GM23338 (cell line): ENCODE measurements at regions not wholly inside any gene's neighbourhood (a gene's known extent, or its start where the extent isn't known, plus 50 kb on each side); places are given as distances from the start of the nearest gene placed in this dataset.

ENCODE experiments used
- ATAC-seq: fragments of 200-7000 bp; cut with Tn5 transposase; 3 replicates; pipeline ENCODE4 v1.9.1; 2020
- DNase-seq: peaks from one replicate; pipeline ENCODE4 v3.0.0-alpha.2; 2015; ENCODE audit warnings: low spot score
- H2AFZ ChIP-seq: fragments of 200-600 bp; sonication (generic); 2 replicates; pipeline ENCODE4 v1.8.0; 2016; ENCODE audit warnings: antibody characterized with exemption, mild to moderate bottlenecking, moderate library complexity
- H3F3A ChIP-seq: fragments of 200-600 bp; sonication (generic); replicated peaks from 2 replicates; pipeline ENCODE4 v1.8.0; 2017; ENCODE audit warnings: antibody characterized with exemption, mixed run types, low read depth
- H3K27ac ChIP-seq: fragments of 200-600 bp; sonication (generic); 2 replicates; pipeline ENCODE4 v1.6.1; 2016; ENCODE audit warnings: low read depth
- H3K27me3 ChIP-seq: fragments of 200-600 bp; sonication (generic); 2 replicates; pipeline ENCODE4 v1.8.0; 2016; ENCODE audit warnings: mild to moderate bottlenecking, mixed run types, moderate library complexity; ENCODE audit not compliant: insufficient read depth
- H3K36me3 ChIP-seq: fragments of 200-600 bp; sonication (generic); 2 replicates; pipeline ENCODE4 v1.8.0; 2016; ENCODE audit warnings: mild to moderate bottlenecking; ENCODE audit not compliant: insufficient read depth
- H3K4me1 ChIP-seq: fragments of 200-600 bp; sonication (generic); 2 replicates; pipeline ENCODE4 v1.8.0; 2016; ENCODE audit warnings: mild to moderate bottlenecking, moderate library complexity; ENCODE audit not compliant: insufficient read depth
- H3K4me2 ChIP-seq: fragments of 200-600 bp; sonication (generic); 2 replicates; pipeline ENCODE4 v1.7.1; 2017; ENCODE audit warnings: mixed run types
- H3K4me3 ChIP-seq: fragments of 200-600 bp; sonication (generic); 2 replicates; pipeline ENCODE4 v1.6.1; 2016; ENCODE audit warnings: mixed run types
- H3K79me2 ChIP-seq: fragments of 200-600 bp; sonication (generic); replicated peaks from 2 replicates; pipeline ENCODE4 v1.8.0; 2017; ENCODE audit warnings: mild to moderate bottlenecking; ENCODE audit not compliant: insufficient read depth
- H3K9me2 ChIP-seq: fragments of 200-600 bp; sonication (generic); 2 replicates; pipeline ENCODE4 v1.8.0; 2017; ENCODE audit not compliant: insufficient read depth
- H4K20me1 ChIP-seq: fragments of 200-600 bp; sonication (generic); replicated peaks from 2 replicates; pipeline ENCODE4 v1.8.0; 2017; ENCODE audit warnings: mild to moderate bottlenecking; ENCODE audit not compliant: insufficient read depth
- H3K27ac Mint-ChIP-seq: 2 replicates; pipeline ENCODE4 v1.8.0; 2020; ENCODE audit warnings: inconsistent platforms, mild to moderate bottlenecking, moderate library complexity, mixed read lengths
- H3K27me3 Mint-ChIP-seq: 3 replicates; pipeline ENCODE4 v1.8.0; 2022; ENCODE audit warnings: low read depth, mild to moderate bottlenecking, moderate library complexity, mixed read lengths, inconsistent platforms; ENCODE audit not compliant: insufficient read depth, poor library complexity
- H3K36me3 Mint-ChIP-seq: 3 replicates; pipeline ENCODE4 v1.8.0; 2021; ENCODE audit warnings: low read depth, mild to moderate bottlenecking, inconsistent platforms, moderate library complexity, mixed read lengths
- H3K4me1 Mint-ChIP-seq: 3 replicates; pipeline ENCODE4 v1.8.0; 2020; ENCODE audit warnings: mild to moderate bottlenecking, inconsistent platforms, mixed read lengths
- H3K4me3 Mint-ChIP-seq: 3 replicates; pipeline ENCODE4 v1.8.0; 2021; ENCODE audit warnings: moderate library complexity, mild to moderate bottlenecking, inconsistent platforms, mixed read lengths
- H3K9me3 Mint-ChIP-seq: 3 replicates; pipeline ENCODE4 v1.8.0; 2020; ENCODE audit warnings: moderate library complexity, mild to moderate bottlenecking, inconsistent platforms, mixed read lengths
- EZH2 ChIP-seq: fragments of 200-600 bp; sonication (generic); IDR thresholded peaks from one replicate; pipeline ENCODE4 v1.8.0; 2017; ENCODE audit warnings: antibody characterized with exemption, mild to moderate bottlenecking, low read depth; ENCODE audit not compliant: unreplicated experiment
- JUNB ChIP-seq: IDR thresholded peaks from one replicate; pipeline ENCODE4 v1.6.1; 2016; ENCODE audit warnings: antibody characterized with exemption; ENCODE audit not compliant: unreplicated experiment
- POLR2AphosphoS5 ChIP-seq: IDR thresholded peaks from 2 replicates; pipeline ENCODE4 v1.6.1; 2016; ENCODE audit warnings: antibody characterized with exemption, low read depth
- STAT1 ChIP-seq: IDR thresholded peaks from one replicate; pipeline ENCODE4 v1.6.1; 2016; ENCODE audit warnings: antibody characterized with exemption; ENCODE audit not compliant: unreplicated experiment
- ZNF114 ChIP-seq: fragments of 250-450 bp; sonication (Bioruptor Pico); IDR thresholded peaks from 2 replicates; pipeline ENCODE4 v1.5.0; 2020; ENCODE audit warnings: mild to moderate bottlenecking, moderate library complexity
- ZNF331 ChIP-seq: fragments of 250-450 bp; sonication (Bioruptor Pico); IDR thresholded peaks from 2 replicates; pipeline ENCODE4 v1.5.0; 2020; ENCODE audit warnings: low read depth, mild to moderate bottlenecking, moderate library complexity
- TF ChIP-seq, protein P1 (sequence below): IDR thresholded peaks from one replicate; pipeline ENCODE4 v1.6.1; 2018; ENCODE audit warnings: antibody characterized with exemption; ENCODE audit not compliant: unreplicated experiment
- TF ChIP-seq, protein P2 (sequence below), 2 experiments: fragments of 200-600 bp in 1 of 2; sonication (generic) in 1 of 2; conservative IDR thresholded peaks; 2 replicates each; pipeline versions ENCODE4 v1.5.1 to v1.6.1; 2016 to 2017; ENCODE audit warnings: antibody characterized with exemption in 2 of 2, low read depth in 2 of 2, mild to moderate bottlenecking in 2 of 2, moderate library complexity in 1 of 2
- TF ChIP-seq, protein P3 (sequence below): fragments of 250-450 bp; sonication (Bioruptor Pico); IDR thresholded peaks from 2 replicates; pipeline ENCODE4 v1.5.0; 2020; ENCODE audit warnings: mild to moderate bottlenecking, moderate library complexity

DNA sequence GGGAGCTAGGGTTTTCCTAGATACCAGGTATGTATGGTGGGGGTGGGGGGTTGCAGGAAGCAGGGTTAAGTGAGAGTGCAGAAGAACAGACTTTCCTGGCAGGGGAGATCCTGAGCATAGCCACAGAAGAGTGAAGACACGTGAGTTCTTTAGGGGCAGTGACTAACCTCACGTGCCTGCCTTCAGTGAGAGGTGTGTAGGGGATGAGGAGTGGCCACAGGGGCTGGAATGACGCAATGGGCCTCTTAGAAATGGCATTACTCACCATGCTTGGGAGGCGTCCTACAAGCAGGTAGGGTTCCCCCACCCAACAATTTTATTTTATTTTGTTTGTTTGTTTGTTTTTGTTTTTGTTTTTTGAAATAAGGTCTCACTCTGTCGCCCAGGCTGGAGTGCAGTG, 698.6 kb upstream of the NRP1 start (continued):
- no peak for TF ChIP-seq ZNF331 (CRISPR knock-in tag)
- no peak for TF ChIP-seq EZH2
- no peak for TF ChIP-seq POLR2AphosphoS5

DNA sequence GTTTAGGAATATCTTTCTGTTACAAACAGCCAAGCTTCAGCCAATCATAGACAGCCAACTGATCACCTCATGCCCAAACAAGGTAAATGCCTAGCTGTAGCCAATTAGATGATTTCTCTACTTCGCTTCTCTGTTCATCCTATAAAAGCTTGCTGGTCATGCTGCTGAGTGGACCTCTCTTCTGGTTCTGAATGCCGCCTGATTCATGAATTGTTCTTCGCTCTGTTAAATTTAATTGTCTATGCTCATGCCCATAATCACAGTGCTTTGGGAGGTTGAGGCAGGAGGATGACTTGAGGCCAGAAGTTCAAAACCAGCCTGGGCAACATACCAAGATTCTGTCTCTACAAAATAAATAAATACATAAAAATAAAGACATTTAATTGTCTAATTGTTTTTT, 698.1 kb upstream of the NRP1 start:
- no peak overlapping the region for H3K27ac Mint-ChIP-seq
- Histone ChIP-seq H3K4me3 (no peak overlapping the region), H3K4me1 (no peaks in the 10 kb centered on the region), H3K4me2 (no peak overlapping the region), H3F3A (no peaks in the 10 kb centered on the region), H3K9me2 (0 out of 2 replicates have a peak, but pooled peaks cover 10% of the 10 kb centered on the region), H3K36me3 (no peaks in the 10 kb centered on the region), H3K27me3 (no peaks in the 10 kb centered on the region), H2AFZ (no peak overlapping the region), H4K20me1 (no peaks in the 10 kb centered on the region), H3K79me2 (no peaks in the 10 kb centered on the region), H3K27ac (no peak overlapping the region)
- H3K9me3 Mint-ChIP-seq: peaks cover 15% of the 10 kb centered on the region
- H3K4me1 Mint-ChIP-seq: no peaks in the 10 kb centered on the region
- H3K4me3 Mint-ChIP-seq: no peak overlapping the region
- peaks cover 5% of the 10 kb centered on the region; the same call in 2 of the 3 replicates for H3K36me3 Mint-ChIP-seq
- TF ChIP-seq, protein P1, sequence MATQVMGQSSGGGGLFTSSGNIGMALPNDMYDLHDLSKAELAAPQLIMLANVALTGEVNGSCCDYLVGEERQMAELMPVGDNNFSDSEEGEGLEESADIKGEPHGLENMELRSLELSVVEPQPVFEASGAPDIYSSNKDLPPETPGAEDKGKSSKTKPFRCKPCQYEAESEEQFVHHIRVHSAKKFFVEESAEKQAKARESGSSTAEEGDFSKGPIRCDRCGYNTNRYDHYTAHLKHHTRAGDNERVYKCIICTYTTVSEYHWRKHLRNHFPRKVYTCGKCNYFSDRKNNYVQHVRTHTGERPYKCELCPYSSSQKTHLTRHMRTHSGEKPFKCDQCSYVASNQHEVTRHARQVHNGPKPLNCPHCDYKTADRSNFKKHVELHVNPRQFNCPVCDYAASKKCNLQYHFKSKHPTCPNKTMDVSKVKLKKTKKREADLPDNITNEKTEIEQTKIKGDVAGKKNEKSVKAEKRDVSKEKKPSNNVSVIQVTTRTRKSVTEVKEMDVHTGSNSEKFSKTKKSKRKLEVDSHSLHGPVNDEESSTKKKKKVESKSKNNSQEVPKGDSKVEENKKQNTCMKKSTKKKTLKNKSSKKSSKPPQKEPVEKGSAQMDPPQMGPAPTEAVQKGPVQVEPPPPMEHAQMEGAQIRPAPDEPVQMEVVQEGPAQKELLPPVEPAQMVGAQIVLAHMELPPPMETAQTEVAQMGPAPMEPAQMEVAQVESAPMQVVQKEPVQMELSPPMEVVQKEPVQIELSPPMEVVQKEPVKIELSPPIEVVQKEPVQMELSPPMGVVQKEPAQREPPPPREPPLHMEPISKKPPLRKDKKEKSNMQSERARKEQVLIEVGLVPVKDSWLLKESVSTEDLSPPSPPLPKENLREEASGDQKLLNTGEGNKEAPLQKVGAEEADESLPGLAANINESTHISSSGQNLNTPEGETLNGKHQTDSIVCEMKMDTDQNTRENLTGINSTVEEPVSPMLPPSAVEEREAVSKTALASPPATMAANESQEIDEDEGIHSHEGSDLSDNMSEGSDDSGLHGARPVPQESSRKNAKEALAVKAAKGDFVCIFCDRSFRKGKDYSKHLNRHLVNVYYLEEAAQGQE: no peak
- TF ChIP-seq POLR2AphosphoS5 (no peak), EZH2 (no peak), ZNF331 (CRISPR knock-in tag) (no peak), ZNF114 (CRISPR knock-in tag) (no peak), JUNB (no peak), STAT1 (no peak)
- TF ChIP-seq, protein P2, sequence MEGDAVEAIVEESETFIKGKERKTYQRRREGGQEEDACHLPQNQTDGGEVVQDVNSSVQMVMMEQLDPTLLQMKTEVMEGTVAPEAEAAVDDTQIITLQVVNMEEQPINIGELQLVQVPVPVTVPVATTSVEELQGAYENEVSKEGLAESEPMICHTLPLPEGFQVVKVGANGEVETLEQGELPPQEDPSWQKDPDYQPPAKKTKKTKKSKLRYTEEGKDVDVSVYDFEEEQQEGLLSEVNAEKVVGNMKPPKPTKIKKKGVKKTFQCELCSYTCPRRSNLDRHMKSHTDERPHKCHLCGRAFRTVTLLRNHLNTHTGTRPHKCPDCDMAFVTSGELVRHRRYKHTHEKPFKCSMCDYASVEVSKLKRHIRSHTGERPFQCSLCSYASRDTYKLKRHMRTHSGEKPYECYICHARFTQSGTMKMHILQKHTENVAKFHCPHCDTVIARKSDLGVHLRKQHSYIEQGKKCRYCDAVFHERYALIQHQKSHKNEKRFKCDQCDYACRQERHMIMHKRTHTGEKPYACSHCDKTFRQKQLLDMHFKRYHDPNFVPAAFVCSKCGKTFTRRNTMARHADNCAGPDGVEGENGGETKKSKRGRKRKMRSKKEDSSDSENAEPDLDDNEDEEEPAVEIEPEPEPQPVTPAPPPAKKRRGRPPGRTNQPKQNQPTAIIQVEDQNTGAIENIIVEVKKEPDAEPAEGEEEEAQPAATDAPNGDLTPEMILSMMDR (conservative IDR thresholded peaks at IDR 0.05; ENCODE audit: low read depth in 2 of 2): no peak
- TF ChIP-seq, protein P3, sequence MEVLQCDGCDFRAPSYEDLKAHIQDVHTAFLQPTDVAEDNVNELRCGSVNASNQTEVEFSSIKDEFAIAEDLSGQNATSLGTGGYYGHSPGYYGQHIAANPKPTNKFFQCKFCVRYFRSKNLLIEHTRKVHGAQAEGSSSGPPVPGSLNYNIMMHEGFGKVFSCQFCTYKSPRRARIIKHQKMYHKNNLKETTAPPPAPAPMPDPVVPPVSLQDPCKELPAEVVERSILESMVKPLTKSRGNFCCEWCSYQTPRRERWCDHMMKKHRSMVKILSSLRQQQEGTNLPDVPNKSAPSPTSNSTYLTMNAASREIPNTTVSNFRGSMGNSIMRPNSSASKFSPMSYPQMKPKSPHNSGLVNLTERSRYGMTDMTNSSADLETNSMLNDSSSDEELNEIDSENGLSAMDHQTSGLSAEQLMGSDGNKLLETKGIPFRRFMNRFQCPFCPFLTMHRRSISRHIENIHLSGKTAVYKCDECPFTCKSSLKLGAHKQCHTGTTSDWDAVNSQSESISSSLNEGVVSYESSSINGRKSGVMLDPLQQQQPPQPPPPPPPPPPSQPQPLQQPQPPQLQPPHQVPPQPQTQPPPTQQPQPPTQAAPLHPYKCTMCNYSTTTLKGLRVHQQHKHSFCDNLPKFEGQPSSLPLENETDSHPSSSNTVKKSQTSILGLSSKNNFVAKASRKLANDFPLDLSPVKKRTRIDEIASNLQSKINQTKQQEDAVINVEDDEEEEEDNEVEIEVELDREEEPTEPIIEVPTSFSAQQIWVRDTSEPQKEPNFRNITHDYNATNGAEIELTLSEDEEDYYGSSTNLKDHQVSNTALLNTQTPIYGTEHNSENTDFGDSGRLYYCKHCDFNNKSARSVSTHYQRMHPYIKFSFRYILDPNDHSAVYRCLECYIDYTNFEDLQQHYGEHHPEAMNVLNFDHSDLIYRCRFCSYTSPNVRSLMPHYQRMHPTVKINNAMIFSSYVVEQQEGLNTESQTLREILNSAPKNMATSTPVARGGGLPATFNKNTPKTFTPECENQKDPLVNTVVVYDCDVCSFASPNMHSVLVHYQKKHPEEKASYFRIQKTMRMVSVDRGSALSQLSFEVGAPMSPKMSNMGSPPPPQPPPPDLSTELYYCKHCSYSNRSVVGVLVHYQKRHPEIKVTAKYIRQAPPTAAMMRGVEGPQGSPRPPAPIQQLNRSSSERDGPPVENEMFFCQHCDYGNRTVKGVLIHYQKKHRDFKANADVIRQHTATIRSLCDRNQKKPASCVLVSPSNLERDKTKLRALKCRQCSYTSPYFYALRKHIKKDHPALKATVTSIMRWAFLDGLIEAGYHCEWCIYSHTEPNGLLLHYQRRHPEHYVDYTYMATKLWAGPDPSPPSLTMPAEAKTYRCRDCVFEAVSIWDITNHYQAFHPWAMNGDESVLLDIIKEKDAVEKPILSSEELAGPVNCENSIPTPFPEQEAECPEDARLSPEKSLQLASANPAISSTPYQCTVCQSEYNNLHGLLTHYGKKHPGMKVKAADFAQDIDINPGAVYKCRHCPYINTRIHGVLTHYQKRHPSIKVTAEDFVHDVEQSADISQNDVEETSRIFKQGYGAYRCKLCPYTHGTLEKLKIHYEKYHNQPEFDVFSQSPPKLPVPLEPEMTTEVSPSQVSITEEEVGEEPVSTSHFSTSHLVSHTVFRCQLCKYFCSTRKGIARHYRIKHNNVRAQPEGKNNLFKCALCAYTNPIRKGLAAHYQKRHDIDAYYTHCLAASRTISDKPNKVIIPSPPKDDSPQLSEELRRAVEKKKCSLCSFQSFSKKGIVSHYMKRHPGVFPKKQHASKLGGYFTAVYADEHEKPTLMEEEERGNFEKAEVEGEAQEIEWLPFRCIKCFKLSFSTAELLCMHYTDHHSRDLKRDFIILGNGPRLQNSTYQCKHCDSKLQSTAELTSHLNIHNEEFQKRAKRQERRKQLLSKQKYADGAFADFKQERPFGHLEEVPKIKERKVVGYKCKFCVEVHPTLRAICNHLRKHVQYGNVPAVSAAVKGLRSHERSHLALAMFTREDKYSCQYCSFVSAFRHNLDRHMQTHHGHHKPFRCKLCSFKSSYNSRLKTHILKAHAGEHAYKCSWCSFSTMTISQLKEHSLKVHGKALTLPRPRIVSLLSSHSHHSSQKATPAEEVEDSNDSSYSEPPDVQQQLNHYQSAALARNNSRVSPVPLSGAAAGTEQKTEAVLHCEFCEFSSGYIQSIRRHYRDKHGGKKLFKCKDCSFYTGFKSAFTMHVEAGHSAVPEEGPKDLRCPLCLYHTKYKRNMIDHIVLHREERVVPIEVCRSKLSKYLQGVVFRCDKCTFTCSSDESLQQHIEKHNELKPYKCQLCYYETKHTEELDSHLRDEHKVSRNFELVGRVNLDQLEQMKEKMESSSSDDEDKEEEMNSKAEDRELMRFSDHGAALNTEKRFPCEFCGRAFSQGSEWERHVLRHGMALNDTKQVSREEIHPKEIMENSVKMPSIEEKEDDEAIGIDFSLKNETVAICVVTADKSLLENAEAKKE (CRISPR knock-in tag): no peak
- peaks cover 8% of the 10 kb centered on the region for H3K27me3 Mint-ChIP-seq
- ATAC-seq (no peak), DNase-seq (no peak)
